A549 (cell line): ENCODE measurements at regions not wholly inside any gene's neighbourhood (a gene's known extent, or its start where the extent isn't known, plus 50 kb on each side); places are given as distances from the start of the nearest gene placed in this dataset.

ENCODE experiments used
- ATAC-seq, 2 experiments: fragments of 200-7000 bp in 1 of 2; fragments of >200 bp in 1 of 2; cut with Nextera tagmentation in 1 of 2; cut with Tn5 transposase in 1 of 2; 3 replicates each; pipeline versions ENCODE4 v1.8.0 to v1.9.1; 2018 to 2020; ENCODE audit warnings: mild to moderate bottlenecking in 1 of 2, moderate library complexity in 1 of 2
- CTCF ChIA-PET: fragments of 300-600 bp; sonication (Branson Sonifier 250); formaldehyde crosslinking; extraction: SDS; loops from one replicate; lab custom pipeline; 2021; ENCODE audit warnings: antibody characterized with exemption, inconsistent platforms; lab: Yijun Ruan, JAX
- POLR2A ChIA-PET: fragments of 350-600 bp; formaldehyde crosslinking; extraction: SDS; loops from one replicate; lab custom pipeline; 2021; ENCODE audit warnings: antibody characterized with exemption, inconsistent platforms; lab: Yijun Ruan, JAX
- DNase-seq, 2 experiments: peaks; one replicate each; pipeline versions ENCODE4 v3.0.0 to v3.0.0-alpha.2; 2011 to 2016; ENCODE audit warnings: low read depth in 1 of 2, low spot score in 1 of 2
- FAIRE-seq: peaks from 2 replicates; lab custom pipeline; 2011; peaks lifted over from hg19 to GRCh38; lab: Jason Lieb, UNC
- H3K27ac ChIP-seq, 2 experiments: fragments of >200 bp; sonication (Bioruptor Twin); formaldehyde crosslinking; 3 replicates each; pipeline ENCODE4 v1.5.1; 2016 to 2017
- H3K4me1 ChIP-seq: fragments of >200 bp; sonication (Bioruptor Twin); formaldehyde crosslinking; 3 replicates; pipeline ENCODE4 v1.6.1; 2016
- H3K4me2 ChIP-seq: fragments of >200 bp; sonication (Bioruptor Twin); formaldehyde crosslinking; 3 replicates; pipeline ENCODE4 v1.6.1; 2016
- H3K4me3 ChIP-seq: fragments of >200 bp; sonication (Bioruptor Twin); formaldehyde crosslinking; 3 replicates; pipeline ENCODE4 v1.5.1; 2016
- H3K9me3 ChIP-seq: fragments of >200 bp; sonication (Bioruptor Twin); formaldehyde crosslinking; 3 replicates; pipeline ENCODE4 v1.6.1; 2016
- CBX8 ChIP-seq: fragments of 200-600 bp; sonication (generic); IDR thresholded peaks from 2 replicates; pipeline ENCODE4 v1.6.1; 2016
- CEBPB ChIP-seq, 2 experiments: fragments of >200 bp in 1 of 2; sonication (Bioruptor Twin) in 1 of 2; formaldehyde crosslinking in 1 of 2; IDR thresholded peaks; 2 replicates each; pipeline ENCODE4 v1.6.1; 2012 to 2016
- CHD2 ChIP-seq: fragments of 150-350 bp; IDR thresholded peaks from 2 replicates; pipeline ENCODE4 v1.6.1; 2014; ENCODE audit warnings: low read length; ENCODE audit not compliant: partially characterized antibody
- EHF ChIP-seq: fragments of 250-450 bp; sonication (Bioruptor Pico); IDR thresholded peaks from 2 replicates; pipeline ENCODE4 v1.5.0; 2020; ENCODE audit warnings: mild to moderate bottlenecking
- EP300 ChIP-seq, 2 experiments: fragments of >200 bp; sonication (Bioruptor Twin); formaldehyde crosslinking; IDR thresholded peaks; 2 replicates in 1 of 2; 3 replicates in 1 of 2; pipeline ENCODE4 v1.6.1; 2016 to 2017
- FOSB ChIP-seq: fragments of 250-450 bp; sonication (Bioruptor Pico); IDR thresholded peaks from 2 replicates; pipeline ENCODE4 v1.5.0; 2020; ENCODE audit warnings: mild to moderate bottlenecking, moderate library complexity
- FOSL2 ChIP-seq, 2 experiments: fragments of 450-650 bp in 1 of 2; fragments of >200 bp in 1 of 2; sonication (Bioruptor Twin) in 1 of 2; formaldehyde crosslinking; IDR thresholded peaks; 2 replicates each; pipeline versions ENCODE4 v1.5.0 to v1.6.1; 2016 to 2020; ENCODE audit warnings: mild to moderate bottlenecking in 1 of 2, moderate library complexity in 1 of 2
- FOXS1 ChIP-seq: fragments of 250-450 bp; sonication (Bioruptor Pico); IDR thresholded peaks from 2 replicates; pipeline ENCODE4 v1.5.0; 2020; ENCODE audit warnings: mild to moderate bottlenecking, moderate library complexity
- HOXB5 ChIP-seq: fragments of 250-450 bp; sonication (Bioruptor Pico); IDR thresholded peaks from 2 replicates; pipeline ENCODE4 v1.5.0; 2020; ENCODE audit warnings: mild to moderate bottlenecking, moderate library complexity
- JUN ChIP-seq, 2 experiments: fragments of >200 bp; sonication (Bioruptor Twin); formaldehyde crosslinking; IDR thresholded peaks; 2 replicates in 1 of 2; 3 replicates in 1 of 2; pipeline ENCODE4 v1.6.1; 2016 to 2017
- MAFK ChIP-seq: fragments of 450-650 bp; IDR thresholded peaks from 2 replicates; pipeline ENCODE4 v1.6.1; 2014; ENCODE audit not compliant: partially characterized antibody
- MYC ChIP-seq: IDR thresholded peaks from 2 replicates; pipeline ENCODE4 v1.6.1; 2012; ENCODE audit warnings: mild to moderate bottlenecking, inconsistent platforms, low read length, improper control_type of control experiment, borderline replicate concordance
- NPAS2 ChIP-seq: fragments of 250-450 bp; sonication (Bioruptor Pico); IDR thresholded peaks from 2 replicates; pipeline ENCODE4 v1.8.0; 2022; ENCODE audit warnings: mild to moderate bottlenecking, moderate library complexity, borderline replicate concordance
- POLR2A ChIP-seq: IDR thresholded peaks from 2 replicates; pipeline ENCODE4 v1.6.1; 2012; ENCODE audit warnings: mild to moderate bottlenecking, low read length
- RAD21 ChIP-seq, 2 experiments: fragments of >200 bp in 1 of 2; sonication (Bioruptor Twin) in 1 of 2; formaldehyde crosslinking in 1 of 2; IDR thresholded peaks in 1 of 2; conservative IDR thresholded peaks in 1 of 2; 2 replicates in 1 of 2; 3 replicates in 1 of 2; pipeline ENCODE4 v1.6.1; 2012 to 2018; ENCODE audit warnings: inconsistent platforms in 1 of 2
- RFX5 ChIP-seq: fragments of 450-650 bp; IDR thresholded peaks from 2 replicates; pipeline ENCODE4 v1.7.1; 2014; ENCODE audit warnings: antibody characterized with exemption, mild to moderate bottlenecking, moderate library complexity
- RNF2 ChIP-seq: fragments of 200-600 bp; sonication (generic); IDR thresholded peaks from 2 replicates; pipeline ENCODE4 v1.6.1; 2016; ENCODE audit warnings: low read depth, mild to moderate bottlenecking, antibody characterized with exemption, moderate library complexity, borderline replicate concordance
- SMC3 ChIP-seq: fragments of >200 bp; sonication (Bioruptor Twin); formaldehyde crosslinking; IDR thresholded peaks from 3 replicates; pipeline ENCODE4 v1.6.1; 2018; ENCODE audit warnings: inconsistent platforms
- SREBF2 ChIP-seq: fragments of 450-650 bp; IDR thresholded peaks from 2 replicates; pipeline ENCODE4 v1.6.1; 2014; ENCODE audit warnings: mild to moderate bottlenecking, moderate library complexity
- TP53 ChIP-seq: fragments of 250-450 bp; sonication (Bioruptor Pico); IDR thresholded peaks from 2 replicates; pipeline ENCODE4 v1.5.0; 2021; ENCODE audit warnings: mild to moderate bottlenecking, moderate library complexity
- ZFP36 ChIP-seq: fragments of 450-650 bp; IDR thresholded peaks from 2 replicates; pipeline ENCODE4 v1.6.1; 2014; ENCODE audit warnings: borderline replicate concordance; ENCODE audit not compliant: partially characterized antibody
- ZSCAN20 ChIP-seq: fragments of 250-450 bp; sonication (Bioruptor Pico); IDR thresholded peaks from 2 replicates; pipeline ENCODE4 v1.8.0; 2022; ENCODE audit warnings: mild to moderate bottlenecking, moderate library complexity
- WGBS: methylation state at CpG from one replicate; pipeline ENCODE4 v1.1.6; 2017; ENCODE audit errors: missing lambda C conversion rate; 5-methylcytosine and 5-hydroxymethylcytosine counted together
- TF ChIP-seq, protein P1 (sequence below): fragments of >200 bp; sonication (Bioruptor Twin); formaldehyde crosslinking; IDR thresholded peaks from 3 replicates; pipeline ENCODE4 v1.5.1; 2016
- TF ChIP-seq, protein P2 (sequence below): fragments of 250-450 bp; sonication (Bioruptor Pico); IDR thresholded peaks from 2 replicates; pipeline ENCODE4 v1.5.0; 2020; ENCODE audit warnings: low read depth, mild to moderate bottlenecking, moderate library complexity
- TF ChIP-seq, protein P3 (sequence below): fragments of 450-650 bp; IDR thresholded peaks from 2 replicates; pipeline ENCODE4 v1.6.1; 2014; ENCODE audit warnings: antibody characterized with exemption
- TF ChIP-seq, protein P4 (sequence below): fragments of >200 bp; sonication (Bioruptor Twin); formaldehyde crosslinking; IDR thresholded peaks from 2 replicates; pipeline ENCODE4 v1.6.1; 2016
- TF ChIP-seq, protein P5 (sequence below): fragments of >200 bp; sonication (Bioruptor Twin); formaldehyde crosslinking; IDR thresholded peaks from 3 replicates; pipeline ENCODE4 v1.6.1; 2016
- TF ChIP-seq, protein P6 (sequence below): IDR thresholded peaks from 2 replicates; pipeline ENCODE4 v1.6.1; 2012

DNA sequence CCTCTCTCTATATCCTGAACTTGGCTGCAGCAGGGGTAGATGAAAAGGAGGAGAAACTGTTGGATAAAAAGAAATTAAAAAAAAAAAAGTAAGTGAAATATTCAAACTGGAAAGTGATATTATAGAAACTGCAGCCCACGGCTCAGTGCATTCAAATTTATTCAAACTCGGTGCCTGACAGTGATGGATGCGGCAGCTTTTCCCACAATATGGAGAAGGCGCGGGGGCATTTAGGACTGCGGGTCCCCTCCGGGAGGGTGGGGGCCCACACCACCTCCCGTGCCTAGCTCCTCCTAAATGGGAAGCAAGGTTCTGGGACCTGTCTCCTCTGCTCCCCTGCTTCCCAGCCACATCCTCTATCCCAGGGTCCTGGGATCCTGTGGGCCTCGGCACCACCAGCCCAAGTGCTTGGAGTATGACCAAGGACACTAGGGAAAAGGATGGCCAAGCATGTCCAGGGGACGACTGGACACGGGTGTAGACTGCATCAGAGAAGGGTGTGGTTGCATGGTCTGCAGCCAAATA lies 82.4 kb downstream of the HIF1AN start:
- CTCF ChIA-PET = interaction anchor here (0.6 to 1.1 kb wide), 3 partner anchors 17 to 484 kb away, joined by 3 to 5 read pairs (median 3); no protein-coding TSS in a partner anchor
- H3K4me3 ChIP-seq = no peak overlapping the region
- TF ChIP-seq CBX8 = no peak
- TF ChIP-seq CEBPB (IDR thresholded peaks at IDR 0.05) = no peak
- TF ChIP-seq EP300 (IDR thresholded peaks at IDR 0.05) = no peak
- TF ChIP-seq FOXS1 = no peak
- no peak for TF ChIP-seq FOSB (CRISPR knock-in tag)
- TF ChIP-seq JUN (IDR thresholded peaks at IDR 0.05) = no peak
- TF ChIP-seq, protein P1, sequence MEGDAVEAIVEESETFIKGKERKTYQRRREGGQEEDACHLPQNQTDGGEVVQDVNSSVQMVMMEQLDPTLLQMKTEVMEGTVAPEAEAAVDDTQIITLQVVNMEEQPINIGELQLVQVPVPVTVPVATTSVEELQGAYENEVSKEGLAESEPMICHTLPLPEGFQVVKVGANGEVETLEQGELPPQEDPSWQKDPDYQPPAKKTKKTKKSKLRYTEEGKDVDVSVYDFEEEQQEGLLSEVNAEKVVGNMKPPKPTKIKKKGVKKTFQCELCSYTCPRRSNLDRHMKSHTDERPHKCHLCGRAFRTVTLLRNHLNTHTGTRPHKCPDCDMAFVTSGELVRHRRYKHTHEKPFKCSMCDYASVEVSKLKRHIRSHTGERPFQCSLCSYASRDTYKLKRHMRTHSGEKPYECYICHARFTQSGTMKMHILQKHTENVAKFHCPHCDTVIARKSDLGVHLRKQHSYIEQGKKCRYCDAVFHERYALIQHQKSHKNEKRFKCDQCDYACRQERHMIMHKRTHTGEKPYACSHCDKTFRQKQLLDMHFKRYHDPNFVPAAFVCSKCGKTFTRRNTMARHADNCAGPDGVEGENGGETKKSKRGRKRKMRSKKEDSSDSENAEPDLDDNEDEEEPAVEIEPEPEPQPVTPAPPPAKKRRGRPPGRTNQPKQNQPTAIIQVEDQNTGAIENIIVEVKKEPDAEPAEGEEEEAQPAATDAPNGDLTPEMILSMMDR = no peak
- TF ChIP-seq RNF2 = no peak
- TF ChIP-seq ZSCAN20 = no peak
- no peak for TF ChIP-seq RAD21 (conservative IDR thresholded peaks at IDR 0.05 in 1 of 2, IDR thresholded peaks at IDR 0.05 in 1 of 2)
- TF ChIP-seq POLR2A = no peak
- no peak for TF ChIP-seq NPAS2 (CRISPR knock-in tag)
- TF ChIP-seq, protein P2, sequence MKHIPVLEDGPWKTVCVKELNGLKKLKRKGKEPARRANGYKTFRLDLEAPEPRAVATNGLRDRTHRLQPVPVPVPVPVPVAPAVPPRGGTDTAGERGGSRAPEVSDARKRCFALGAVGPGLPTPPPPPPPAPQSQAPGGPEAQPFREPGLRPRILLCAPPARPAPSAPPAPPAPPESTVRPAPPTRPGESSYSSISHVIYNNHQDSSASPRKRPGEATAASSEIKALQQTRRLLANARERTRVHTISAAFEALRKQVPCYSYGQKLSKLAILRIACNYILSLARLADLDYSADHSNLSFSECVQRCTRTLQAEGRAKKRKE (CRISPR knock-in tag) = no peak
- TF ChIP-seq FOSL2 (IDR thresholded peaks at IDR 0.05) = no peak
- TF ChIP-seq FOSL2 (CRISPR knock-in tag; IDR thresholded peaks at IDR 0.05) = no peak
- no peak for TF ChIP-seq EHF (CRISPR knock-in tag)
- no peak for TF ChIP-seq TP53 (CRISPR knock-in tag)
- TF ChIP-seq, protein P3, sequence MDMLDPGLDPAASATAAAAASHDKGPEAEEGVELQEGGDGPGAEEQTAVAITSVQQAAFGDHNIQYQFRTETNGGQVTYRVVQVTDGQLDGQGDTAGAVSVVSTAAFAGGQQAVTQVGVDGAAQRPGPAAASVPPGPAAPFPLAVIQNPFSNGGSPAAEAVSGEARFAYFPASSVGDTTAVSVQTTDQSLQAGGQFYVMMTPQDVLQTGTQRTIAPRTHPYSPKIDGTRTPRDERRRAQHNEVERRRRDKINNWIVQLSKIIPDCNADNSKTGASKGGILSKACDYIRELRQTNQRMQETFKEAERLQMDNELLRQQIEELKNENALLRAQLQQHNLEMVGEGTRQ = no peak
- TF ChIP-seq MAFK = no peak
- TF ChIP-seq HOXB5 (CRISPR knock-in tag) = no peak
- 41% methylated on average over 11 of the region's 11 CpGs for WGBS
- H3K9me3 ChIP-seq = peaks cover 6% of the 10 kb centered on the region; the same call in 1 of the 3 replicates
- DNase-seq (no peak), ATAC-seq (no peak), FAIRE-seq (no peak)
- H3K4me1 ChIP-seq = no peaks in the 10 kb centered on the region
- H3K4me2 ChIP-seq = no peak overlapping the region
- no peak overlapping the region for H3K27ac ChIP-seq
- POLR2A ChIA-PET = no interaction called here

DNA sequence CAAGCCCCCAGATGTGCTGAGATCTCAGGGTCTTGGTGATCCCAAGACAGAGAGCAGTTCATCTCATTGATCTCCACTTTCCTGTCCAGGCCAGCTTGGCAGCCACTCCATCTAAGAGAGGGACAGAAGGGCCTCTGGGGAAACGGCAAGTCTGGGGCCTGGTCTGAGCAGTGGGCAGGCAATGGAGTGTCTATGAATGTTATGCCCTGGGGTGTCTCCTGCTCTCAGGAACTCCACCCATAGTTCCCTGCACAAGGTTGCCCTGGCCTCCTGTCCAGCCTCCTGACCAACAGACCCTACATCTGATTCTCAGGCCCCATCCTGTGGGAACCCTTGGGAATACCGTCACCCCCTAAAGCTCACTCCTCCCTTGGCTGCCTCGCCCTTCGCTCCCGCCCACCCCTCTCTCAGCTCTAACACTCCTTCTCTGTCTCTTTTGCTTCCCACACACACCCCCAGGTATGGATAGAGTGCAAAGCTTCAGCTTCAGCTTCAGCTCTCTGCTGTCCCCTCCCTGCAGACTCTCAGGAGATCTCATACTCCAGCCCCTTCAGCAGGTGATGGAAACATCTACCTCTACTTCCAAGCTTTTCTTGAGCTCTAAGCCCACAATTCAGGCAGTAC lies 83.0 kb downstream of the HIF1AN start:
- WGBS = 24% methylated on average over 5 of the region's 5 CpGs
- no peak for DNase-seq
- Histone ChIP-seq H3K4me3 (no peak overlapping the region), H3K4me1 (no peaks in the 10 kb centered on the region), H3K4me2 (no peak overlapping the region), H3K9me3 (peaks cover 1% of the 10 kb centered on the region; the same call in 1 of the 3 replicates), H3K27ac (no peak overlapping the region)
- TF ChIP-seq, protein P4, sequence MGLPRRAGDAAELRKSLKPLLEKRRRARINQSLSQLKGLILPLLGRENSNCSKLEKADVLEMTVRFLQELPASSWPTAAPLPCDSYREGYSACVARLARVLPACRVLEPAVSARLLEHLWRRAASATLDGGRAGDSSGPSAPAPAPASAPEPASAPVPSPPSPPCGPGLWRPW = no peak
- no peak for TF ChIP-seq CHD2
- no peak for TF ChIP-seq SMC3
- TF ChIP-seq ZFP36 = no peak
- TF ChIP-seq, protein P5, sequence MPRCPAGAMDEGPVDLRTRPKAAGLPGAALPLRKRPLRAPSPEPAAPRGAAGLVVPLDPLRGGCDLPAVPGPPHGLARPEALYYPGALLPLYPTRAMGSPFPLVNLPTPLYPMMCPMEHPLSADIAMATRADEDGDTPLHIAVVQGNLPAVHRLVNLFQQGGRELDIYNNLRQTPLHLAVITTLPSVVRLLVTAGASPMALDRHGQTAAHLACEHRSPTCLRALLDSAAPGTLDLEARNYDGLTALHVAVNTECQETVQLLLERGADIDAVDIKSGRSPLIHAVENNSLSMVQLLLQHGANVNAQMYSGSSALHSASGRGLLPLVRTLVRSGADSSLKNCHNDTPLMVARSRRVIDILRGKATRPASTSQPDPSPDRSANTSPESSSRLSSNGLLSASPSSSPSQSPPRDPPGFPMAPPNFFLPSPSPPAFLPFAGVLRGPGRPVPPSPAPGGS = no peak
- no peak for TF ChIP-seq RFX5
- no peak for TF ChIP-seq MYC
- TF ChIP-seq, protein P6, sequence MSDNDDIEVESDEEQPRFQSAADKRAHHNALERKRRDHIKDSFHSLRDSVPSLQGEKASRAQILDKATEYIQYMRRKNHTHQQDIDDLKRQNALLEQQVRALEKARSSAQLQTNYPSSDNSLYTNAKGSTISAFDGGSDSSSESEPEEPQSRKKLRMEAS = no peak
- no peak for TF ChIP-seq SREBF2
- no peak for ATAC-seq
- POLR2A ChIA-PET = no interaction called here
- no peak for FAIRE-seq
- CTCF ChIA-PET = interaction anchor here (0.6 to 2.0 kb wide), 4 partner anchors 17 to 484 kb away, joined by 3 to 5 read pairs (median 4); no protein-coding TSS in a partner anchor
